ENCODE measurements at regions not wholly inside any gene's neighbourhood (a gene's known extent, or its start where the extent isn't known, plus 50 kb on each side); places are given as distances from the start of the nearest gene placed in this dataset.
A peak's percentile ranks its signal among the peaks of the same experiment; 100 is the strongest.

DNA sequence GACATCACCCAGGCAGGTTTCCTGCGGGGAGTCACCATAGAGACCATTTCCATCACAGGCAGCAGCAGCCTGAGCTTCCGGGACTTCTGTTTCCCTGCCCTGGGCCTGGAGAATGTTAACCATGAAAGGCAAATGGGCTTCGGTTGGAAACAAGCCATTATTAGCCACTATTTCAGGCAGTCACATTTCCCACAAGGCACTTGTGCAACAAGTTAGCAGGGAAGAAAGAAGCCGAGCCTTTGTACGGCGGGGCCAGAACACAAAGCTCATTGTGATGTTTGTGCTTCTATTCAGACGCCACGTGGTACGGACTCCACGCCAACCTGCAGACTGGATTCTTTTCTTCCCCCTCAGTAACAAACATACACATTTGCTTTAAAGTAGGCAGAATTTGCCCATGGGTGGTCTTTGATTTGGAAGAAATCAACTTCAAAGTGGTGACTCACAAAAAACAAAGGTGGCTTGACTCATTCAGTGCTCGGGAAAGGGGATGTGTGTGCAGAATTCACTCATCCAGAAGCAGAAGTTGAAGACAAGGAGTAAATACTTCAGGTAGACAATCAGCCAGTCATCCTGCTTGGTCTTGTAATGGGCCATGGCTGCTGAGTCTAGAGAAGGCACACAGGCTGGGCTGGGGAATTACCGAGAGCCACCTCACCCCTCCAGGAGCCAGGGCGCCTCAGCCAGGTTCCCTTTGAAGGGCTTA is 154.2 kb upstream of the PRMT8 start:
- no peak for DNase-seq (ENCODE audit: low read depth in 3 of 3)

- no peak for DNase-seq (ENCODE audit: low read depth in 3 of 3)
Observed at GRCh38 chr12:3337944-3338343, 153.1 kb upstream of the PRMT8 start.

GRCh38 chr12:3339221-3339620 is 151.8 kb upstream of the PRMT8 start:
- no peak for DNase-seq (ENCODE audit: low read depth in 3 of 3)

GRCh38 chr12:3341594-3341993 is 149.4 kb upstream of the PRMT8 start:
- no peak for DNase-seq (ENCODE audit: low read depth in 3 of 3)

GRCh38 chr12:3342051-3342450 is 149.0 kb upstream of the PRMT8 start:
- DNase-seq (ENCODE audit: low read depth in 3 of 3), result peak in 1 of 3 experiments; percentile 4

DNA sequence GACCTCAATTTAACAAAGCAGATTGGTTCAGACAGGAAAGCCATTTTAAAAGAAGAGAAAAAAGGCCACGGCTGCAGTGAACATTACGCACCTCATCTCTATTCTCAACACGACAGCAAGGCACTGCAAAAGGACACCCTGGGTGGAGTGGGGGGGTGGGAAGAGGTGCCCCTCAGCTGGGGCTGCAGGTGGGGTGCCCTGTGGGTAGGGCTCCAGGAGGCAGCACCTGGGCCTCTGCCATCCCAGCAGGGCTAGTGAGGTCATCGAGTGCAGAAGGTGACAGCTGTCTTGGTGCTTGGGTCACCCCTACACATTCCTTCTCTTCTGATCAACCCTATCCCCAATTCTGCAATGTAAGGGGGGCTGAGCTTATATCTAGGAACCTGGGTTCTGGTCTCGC is 142.9 kb upstream of the PRMT8 start:
- DNase-seq (ENCODE audit: low read depth in 3 of 3), result no peak

GRCh38 chr12:3350432-3350831 is 140.6 kb upstream of the PRMT8 start:
- no peak for DNase-seq (ENCODE audit: low read depth in 3 of 3)

GRCh38 chr12:3351731-3352130 is 139.3 kb upstream of the PRMT8 start:
- no peak for DNase-seq (ENCODE audit: low read depth in 3 of 3)

- DNase-seq (ENCODE audit: low read depth in 3 of 3), result no peak
Observed at GRCh38 chr12:3352230-3352629, 138.8 kb upstream of the PRMT8 start.

DNA sequence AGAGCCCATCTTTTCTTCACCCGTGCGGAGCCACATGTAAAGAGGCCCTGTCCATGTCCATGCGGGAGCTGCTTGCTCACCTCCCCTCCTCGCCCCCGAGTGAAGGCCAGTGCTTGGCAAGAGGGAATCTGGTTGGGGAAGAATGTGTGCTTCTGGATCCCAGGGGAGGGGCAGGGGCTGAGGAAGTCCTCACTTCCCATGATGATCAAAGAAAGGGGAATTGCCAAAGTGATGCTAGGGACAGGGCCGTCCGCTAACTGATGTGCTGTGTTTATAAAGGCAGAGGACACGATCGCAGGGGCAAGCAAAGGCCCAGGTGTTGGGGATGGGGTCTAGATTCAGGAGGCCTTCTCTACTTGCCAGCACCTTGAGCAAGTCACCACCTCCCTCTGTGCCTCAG is 137.4 kb upstream of the PRMT8 start:
- no peak for DNase-seq (ENCODE audit: low read depth in 3 of 3)

- DNase-seq (ENCODE audit: low read depth in 3 of 3), result no peak
Observed at GRCh38 chr12:3354586-3354985, 136.4 kb upstream of the PRMT8 start.

DNA sequence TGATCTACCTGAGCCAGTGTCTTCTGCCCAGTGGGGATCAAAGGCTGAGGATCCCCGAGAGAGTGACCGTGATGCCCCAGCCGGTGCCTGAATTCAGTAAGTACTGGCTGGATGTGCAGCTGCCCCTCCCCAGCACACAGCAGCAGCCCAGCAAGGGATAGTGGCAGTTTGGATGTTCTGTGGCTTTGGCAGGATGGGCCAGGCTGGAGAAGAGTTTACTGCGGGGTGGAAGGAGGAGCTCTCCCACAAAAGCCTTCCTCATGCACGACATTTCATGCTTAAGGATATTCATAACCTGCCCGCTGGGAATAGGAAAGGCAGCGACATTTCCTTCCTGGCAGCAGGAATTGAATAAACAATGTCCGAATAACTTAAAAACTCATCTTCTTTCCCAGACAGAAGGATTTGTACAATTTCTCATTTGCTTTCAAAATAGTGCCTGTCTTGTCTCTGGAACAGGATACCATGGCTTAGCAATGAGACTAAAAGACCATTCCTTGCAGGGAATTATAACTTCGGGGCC is 135.6 kb upstream of the PRMT8 start:
- no peak for DNase-seq (ENCODE audit: low read depth in 3 of 3)

DNA sequence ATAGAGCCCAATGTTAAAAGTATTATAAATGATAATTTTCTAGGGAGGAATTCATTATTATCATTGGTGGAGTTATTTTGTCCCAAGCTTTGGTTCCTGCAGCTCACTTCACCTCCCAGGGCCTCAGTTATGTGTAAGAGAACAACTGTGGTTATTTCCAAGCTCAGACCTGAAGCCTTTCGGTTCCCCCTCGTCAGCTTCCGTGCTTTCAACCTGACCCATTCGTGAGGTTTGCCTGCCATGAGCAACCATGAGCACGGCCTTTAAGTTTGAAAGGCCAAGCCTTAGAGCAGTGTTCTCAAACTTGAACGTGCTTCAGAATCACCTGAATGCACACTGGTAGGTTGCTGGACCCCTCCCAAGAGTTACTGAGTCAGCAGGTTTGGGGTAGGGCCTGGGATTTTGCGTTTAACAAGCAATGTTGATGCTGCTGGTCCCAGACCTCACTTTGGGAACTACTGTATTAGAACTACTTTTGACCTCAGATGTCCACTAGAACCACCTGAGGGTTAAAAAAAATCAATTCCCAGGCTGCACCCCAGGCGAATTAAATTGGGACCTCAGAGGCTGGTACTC is 133.0 kb upstream of the PRMT8 start:
- DNase-seq (ENCODE audit: low read depth in 3 of 3), result no peak

- no peak for DNase-seq (ENCODE audit: low read depth in 3 of 3)
Observed at GRCh38 chr12:3359478-3359877, 131.5 kb upstream of the PRMT8 start.

GRCh38 chr12:3361146-3361545 is 129.9 kb upstream of the PRMT8 start:
- DNase-seq (ENCODE audit: low read depth in 3 of 3), result no peak

- no peak for DNase-seq (ENCODE audit: low read depth in 3 of 3)
Observed at GRCh38 chr12:3362737-3363136, 128.3 kb upstream of the PRMT8 start.

DNA sequence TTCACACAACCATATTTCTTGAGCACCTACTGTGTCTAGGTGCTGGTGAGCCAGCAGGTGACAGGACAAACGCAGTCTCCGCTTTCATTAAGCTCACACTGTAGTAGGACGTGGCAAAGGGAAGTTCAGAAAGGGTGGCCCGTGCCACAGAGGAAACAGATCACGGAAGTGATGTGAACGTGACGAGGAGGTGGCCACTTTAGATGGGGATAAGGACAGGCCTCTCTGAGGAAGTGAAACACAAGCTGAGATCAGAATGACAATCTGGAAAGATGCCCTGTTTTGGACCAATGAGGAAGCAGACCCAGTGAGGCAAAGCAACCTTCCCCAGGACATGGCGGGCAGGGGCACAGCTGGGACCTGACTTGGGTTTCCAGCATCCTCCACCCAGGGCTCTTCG is 127.4 kb upstream of the PRMT8 start:
- no peak for DNase-seq (ENCODE audit: low read depth in 3 of 3)

DNA sequence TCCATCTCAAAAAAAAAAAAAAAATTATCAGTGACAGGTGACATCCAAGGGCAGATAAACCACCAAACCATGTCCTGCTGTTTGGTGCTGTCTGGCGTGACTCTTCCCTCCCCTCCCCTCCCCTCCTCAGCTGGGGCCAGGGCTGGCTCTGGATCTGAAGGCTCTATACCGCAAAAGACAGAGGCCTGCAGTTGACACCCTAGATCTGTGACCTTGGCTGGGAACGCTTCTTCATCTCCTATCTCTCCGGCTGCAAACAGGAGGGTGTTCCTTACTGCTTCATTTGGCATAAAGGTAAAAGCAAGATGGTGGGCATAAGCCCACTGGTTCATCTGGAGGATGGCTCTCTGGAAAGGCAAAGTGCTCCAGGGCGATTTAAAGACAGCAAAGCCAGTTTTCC is 126.8 kb upstream of the PRMT8 start:
- DNase-seq (ENCODE audit: low read depth in 3 of 3), result no peak

DNA sequence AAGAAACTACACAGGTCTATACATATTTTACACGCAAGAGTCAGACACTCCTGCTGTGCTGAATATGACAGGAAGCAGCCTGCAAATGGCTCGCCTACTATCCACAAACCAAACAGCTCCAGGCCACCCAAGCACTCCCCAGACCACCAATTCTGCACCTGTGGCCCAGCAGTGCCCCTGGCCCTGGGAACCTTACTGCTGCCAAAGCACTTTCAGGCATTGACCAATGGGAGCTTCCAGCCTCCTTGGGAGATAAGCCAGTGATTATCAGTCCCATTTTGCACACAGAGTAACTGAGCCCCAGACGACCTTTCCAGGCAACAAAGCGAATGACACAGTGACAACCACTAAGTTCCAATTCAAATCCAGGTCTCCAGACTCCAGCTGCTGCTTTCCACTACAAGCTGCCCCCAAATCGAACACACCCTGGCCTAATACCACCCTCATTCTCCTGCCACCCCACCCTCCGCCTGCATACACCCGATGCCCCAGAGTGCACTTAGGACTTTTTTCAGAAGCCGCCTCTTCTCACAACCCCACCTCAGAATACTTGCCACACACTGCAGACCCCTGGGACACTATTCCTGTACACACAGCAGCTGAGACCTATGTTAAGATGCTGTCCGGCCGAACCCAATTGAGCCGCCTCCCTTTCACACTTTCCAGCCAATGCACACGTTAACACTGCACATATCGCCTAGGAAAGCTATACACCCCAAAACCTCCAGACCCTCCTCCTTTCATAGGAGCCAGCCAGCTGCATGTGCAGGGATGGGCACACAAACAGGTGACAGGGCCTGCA is 126.1 kb upstream of the PRMT8 start:
- no peak for DNase-seq (ENCODE audit: low read depth in 3 of 3)

GRCh38 chr12:3365463-3366411 is 125.3 kb upstream of the PRMT8 start:
- DNase-seq (ENCODE audit: low read depth in 3 of 3), result no peak

DNA sequence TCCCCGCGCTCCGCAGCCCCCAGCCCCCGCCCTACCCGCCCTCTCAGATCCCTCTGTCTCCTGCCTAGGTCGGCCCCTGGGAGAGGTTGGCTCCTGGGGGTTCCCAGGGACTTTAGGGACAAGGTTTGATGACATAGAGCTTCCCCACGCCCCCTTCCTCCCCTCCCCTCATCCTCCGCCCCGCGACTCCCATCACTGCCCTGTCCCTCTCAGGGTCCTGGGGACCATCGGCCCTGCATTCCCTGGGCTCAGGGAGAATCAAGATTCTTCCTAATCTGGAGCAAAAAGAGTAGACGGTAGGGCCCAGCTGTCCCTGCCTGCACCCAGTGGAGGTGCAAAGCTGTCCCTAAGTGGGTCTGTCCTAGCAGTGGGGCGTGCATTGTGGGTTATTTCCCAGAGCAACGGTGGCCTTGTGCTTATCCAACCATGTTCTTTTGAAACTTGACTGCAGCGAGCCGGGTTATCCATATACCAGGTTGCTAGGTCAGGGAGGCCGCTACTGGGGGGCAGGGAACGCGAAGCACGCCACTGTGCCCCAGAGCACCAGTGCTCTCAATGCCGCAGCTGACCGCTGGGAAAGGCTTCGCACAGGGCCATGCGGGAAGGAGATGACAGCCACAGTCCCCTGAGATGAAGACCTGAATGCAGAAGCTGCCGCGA is 124.4 kb upstream of the PRMT8 start:
- no peak for DNase-seq (ENCODE audit: low read depth in 3 of 3)

Data from stimulated activated CD4-positive, alpha-beta T cell treated with anti-CD3 and anti-CD28 coated beads, TNF-alpha, amount 100 ng/mL, for 24 hours (primary cell).